ENCODE measurements at regions not wholly inside any gene's neighbourhood (a gene's known extent, or its start where the extent isn't known, plus 50 kb on each side); places are given as distances from the start of the nearest gene placed in this dataset.

DNA sequence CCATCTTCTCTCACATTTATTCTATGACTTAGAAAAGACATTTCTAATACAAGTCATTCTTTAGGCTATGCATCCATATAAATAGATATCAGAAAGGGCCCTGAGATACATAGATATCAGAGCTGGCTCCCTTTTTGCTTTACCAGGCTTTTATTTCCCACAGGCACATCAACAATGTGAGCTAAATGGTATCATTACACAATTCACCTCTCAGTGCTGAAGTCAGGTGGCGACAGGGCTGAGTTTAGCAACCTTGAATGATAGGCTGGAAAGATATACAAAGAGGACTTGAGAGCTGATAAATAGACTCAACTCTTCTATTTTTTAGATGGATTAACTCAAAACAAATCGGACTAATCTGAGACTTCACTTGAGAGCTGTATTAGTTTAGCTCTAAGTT, 189.2 kb upstream of the COL1A2 start:
- TF ChIP-seq EZH2phosphoT487 (IDR thresholded peaks at IDR 0.05; ENCODE audit: borderline replicate concordance, low read length) (no peak), CTCF (conservative IDR thresholded peaks at IDR 0.05; ENCODE audit: low read depth, low read length) (no peak)
